Osteocyte (in vitro differentiated cells): ENCODE measurements at regions not wholly inside any gene's neighbourhood (a gene's known extent, or its start where the extent isn't known, plus 50 kb on each side); places are given as distances from the start of the nearest gene placed in this dataset.

Source experiments
- DNase-seq: peaks from one replicate; pipeline ENCODE4 v3.0.0; 2021; ENCODE audit warnings: mixed read lengths; ENCODE audit not compliant: unreplicated experiment; ENCODE audit errors: extremely low spot score
- H3K27ac Mint-ChIP-seq: one replicate; pipeline ENCODE4 v1.8.0; 2021; ENCODE audit warnings: mild to moderate bottlenecking, mixed read lengths; ENCODE audit not compliant: unreplicated experiment
- H3K27me3 Mint-ChIP-seq: one replicate; pipeline ENCODE4 v1.8.0; 2021; ENCODE audit warnings: mixed read lengths; ENCODE audit not compliant: unreplicated experiment
- H3K36me3 Mint-ChIP-seq: one replicate; pipeline ENCODE4 v1.8.0; 2021; ENCODE audit warnings: mixed read lengths; ENCODE audit not compliant: unreplicated experiment
- H3K4me1 Mint-ChIP-seq: one replicate; pipeline ENCODE4 v1.8.0; 2021; ENCODE audit warnings: mixed read lengths; ENCODE audit not compliant: unreplicated experiment
- H3K4me3 Mint-ChIP-seq: one replicate; pipeline ENCODE4 v1.8.0; 2021; ENCODE audit warnings: mild to moderate bottlenecking, moderate library complexity, mixed read lengths; ENCODE audit not compliant: unreplicated experiment
- H3K9me3 Mint-ChIP-seq: one replicate; pipeline ENCODE4 v1.8.0; 2021; ENCODE audit warnings: mixed read lengths; ENCODE audit not compliant: unreplicated experiment
- CTCF ChIP-seq: fragments of 200-600 bp; sonication (generic); IDR thresholded peaks from 2 replicates; pipeline ENCODE4 v1.5.0; 2021; ENCODE audit warnings: antibody characterized with exemption, mild to moderate bottlenecking, moderate library complexity

GRCh38 chr6:51529240-51529639 is 558.2 kb downstream of the PKHD1 start:
- H3K4me3 Mint-ChIP-seq, result no peak overlapping the region
- no peaks in the 10 kb centered on the region for H3K4me1 Mint-ChIP-seq
- no peak for DNase-seq
- H3K27me3 Mint-ChIP-seq, result peaks cover 2% of the 10 kb centered on the region
- H3K9me3 Mint-ChIP-seq, result no peaks in the 10 kb centered on the region
- no peaks in the 10 kb centered on the region for H3K36me3 Mint-ChIP-seq
- no peak overlapping the region for H3K27ac Mint-ChIP-seq
- no peak for TF ChIP-seq CTCF

- Mint-ChIP-seq H3K36me3 (no peaks in the 10 kb centered on the region), H3K27ac (no peak overlapping the region)
Measured at GRCh38 chr6:51531623-51532022, 555.8 kb downstream of the PKHD1 start.

GRCh38 chr6:51533962-51534361 is 553.5 kb downstream of the PKHD1 start:
- Mint-ChIP-seq H3K4me1 (peaks cover 2% of the 10 kb centered on the region), H3K36me3 (no peaks in the 10 kb centered on the region), H3K27ac (no peak overlapping the region), H3K27me3 (peaks cover 2% of the 10 kb centered on the region), H3K4me3 (no peak overlapping the region), H3K9me3 (no peaks in the 10 kb centered on the region)
- DNase-seq, result no peak
- TF ChIP-seq CTCF, result no peak

More at GRCh38 chr6:51531623-51532022, 555.8 kb downstream of the PKHD1 start:
- peaks cover 2% of the 10 kb centered on the region for H3K27me3 Mint-ChIP-seq
- peak; percentile 17 for TF ChIP-seq CTCF
- peaks cover 2% of the 10 kb centered on the region for H3K4me1 Mint-ChIP-seq
- DNase-seq, result no peak
- no peaks in the 10 kb centered on the region for H3K9me3 Mint-ChIP-seq
- no peak overlapping the region for H3K4me3 Mint-ChIP-seq

GRCh38 chr6:51535327-51535726 is 552.1 kb downstream of the PKHD1 start:
- Mint-ChIP-seq H3K4me1 (peaks cover 2% of the 10 kb centered on the region), H3K36me3 (no peaks in the 10 kb centered on the region), H3K27me3 (peaks cover 2% of the 10 kb centered on the region), H3K27ac (no peak overlapping the region), H3K4me3 (no peak overlapping the region), H3K9me3 (no peaks in the 10 kb centered on the region)
- no peak for DNase-seq
- TF ChIP-seq CTCF, result no peak

GRCh38 chr6:51536728-51537127 is 550.7 kb downstream of the PKHD1 start:
- Mint-ChIP-seq H3K36me3 (no peaks in the 10 kb centered on the region), H3K4me3 (no peak overlapping the region), H3K9me3 (no peaks in the 10 kb centered on the region), H3K4me1 (peaks cover 8% of the 10 kb centered on the region), H3K27me3 (peaks cover 2% of the 10 kb centered on the region), H3K27ac (no peak overlapping the region)
- no peak for DNase-seq
- TF ChIP-seq CTCF, result no peak
